Colonic mucosa (tissue), 4 donors: ENCODE measurements at regions not wholly inside any gene's neighbourhood (a gene's known extent, or its start where the extent isn't known, plus 50 kb on each side); places are given as distances from the start of the nearest gene placed in this dataset. TPM values are rescaled to one million over a fixed set of nuclear protein-coding genes. Genes with fewer than 3 reads are reported as not detected.

Source experiments
- DNase-seq: peaks from one replicate; pipeline ENCODE4 v3.0.0-alpha.2; 2020
- H3K27ac ChIP-seq: fragments of 200-600 bp; one replicate; pipeline ENCODE4 v1.8.0; 2021
- H3K27me3 ChIP-seq: fragments of 200-600 bp; one replicate; pipeline ENCODE4 v1.8.0; 2021
- H3K36me3 ChIP-seq: fragments of 200-600 bp; one replicate; pipeline ENCODE4 v1.8.0; 2021
- H3K4me1 ChIP-seq: fragments of 200-600 bp; one replicate; pipeline ENCODE4 v1.8.0; 2021; ENCODE audit warnings: mild to moderate bottlenecking
- H3K4me3 ChIP-seq: fragments of 200-600 bp; one replicate; pipeline ENCODE4 v1.8.0; 2021
- H3K9ac ChIP-seq, 2 donors: one replicate each; pipeline ENCODE4 v1.7.0; 2013; ENCODE audit warnings: control low read depth in 2 of 2, low read depth in 2 of 2, low read length in 2 of 2
- H3K9me3 ChIP-seq: fragments of 200-600 bp; one replicate; pipeline ENCODE4 v1.8.0; 2021
- CTCF ChIP-seq: fragments of 200-600 bp; IDR thresholded peaks from one replicate; pipeline ENCODE4 v1.8.0; 2022; ENCODE audit warnings: antibody characterized with exemption, mild to moderate bottlenecking
- intact Hi-C: fragments of 100-400 bp; cut with DNase I; formaldehyde crosslinking; loops from one replicate; pipeline ENCODE4 v1.14.1; 2022
- microRNA-seq: library from miRNA; unstranded; fragments of <30 nt; microRNA quantifications from one replicate; pipeline ENCODE4, GENCODE V29; 2019
- donor health status: healthy.
- donor health status: DM: no; HTN: no; CAD: no.
- donor health status: DM: no; HTN: no; CAD: no.

DNA sequence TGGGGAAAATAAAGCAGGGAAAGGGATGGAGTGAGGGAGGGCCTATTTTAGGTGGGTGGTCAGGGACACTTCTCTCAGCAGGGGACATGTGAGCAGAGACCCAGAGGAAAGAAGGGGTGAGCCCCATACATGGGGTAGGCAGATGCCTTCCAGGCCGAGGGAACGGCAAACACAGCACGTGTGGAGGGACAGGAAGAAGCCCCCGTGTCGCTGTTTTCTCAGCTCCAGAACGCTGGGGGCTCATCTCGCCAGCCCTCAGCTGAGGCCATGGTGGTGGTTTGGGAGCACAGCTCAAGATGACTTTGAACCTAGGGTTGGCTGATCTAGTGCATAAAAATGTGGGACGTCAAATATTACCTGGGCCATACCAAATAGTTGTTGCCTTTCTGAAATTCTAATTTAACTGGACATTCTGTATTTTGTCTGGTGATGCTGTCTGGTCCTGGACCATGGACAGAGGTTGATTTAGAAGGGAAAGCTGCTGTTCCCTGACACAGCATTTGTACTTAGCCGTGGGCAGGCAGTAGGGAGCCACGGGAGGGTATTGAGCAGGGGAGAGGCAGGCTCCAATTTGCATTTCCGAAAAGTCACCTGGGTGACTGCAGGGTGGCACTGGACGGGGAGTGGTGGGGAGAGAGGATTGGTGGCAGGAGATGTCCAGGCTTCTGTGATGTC lies 53.1 kb upstream of the RUNX3 start:
- Histone ChIP-seq H3K9me3 (no peaks in the 10 kb centered on the region), H3K9ac (no peak overlapping the region), H3K4me1 (no peaks in the 10 kb centered on the region), H3K27ac (no peak overlapping the region), H3K36me3 (no peaks in the 10 kb centered on the region), H3K27me3 (no peaks in the 10 kb centered on the region), H3K4me3 (no peak overlapping the region)
- DNase-seq, result no peak
- intact Hi-C loops, result no loop called here
- no peak for TF ChIP-seq CTCF

GRCh38 chr1:24981631-24982005 lies 51.5 kb upstream of the RUNX3 start:
- H3K9me3 ChIP-seq, result no peaks in the 10 kb centered on the region

DNA sequence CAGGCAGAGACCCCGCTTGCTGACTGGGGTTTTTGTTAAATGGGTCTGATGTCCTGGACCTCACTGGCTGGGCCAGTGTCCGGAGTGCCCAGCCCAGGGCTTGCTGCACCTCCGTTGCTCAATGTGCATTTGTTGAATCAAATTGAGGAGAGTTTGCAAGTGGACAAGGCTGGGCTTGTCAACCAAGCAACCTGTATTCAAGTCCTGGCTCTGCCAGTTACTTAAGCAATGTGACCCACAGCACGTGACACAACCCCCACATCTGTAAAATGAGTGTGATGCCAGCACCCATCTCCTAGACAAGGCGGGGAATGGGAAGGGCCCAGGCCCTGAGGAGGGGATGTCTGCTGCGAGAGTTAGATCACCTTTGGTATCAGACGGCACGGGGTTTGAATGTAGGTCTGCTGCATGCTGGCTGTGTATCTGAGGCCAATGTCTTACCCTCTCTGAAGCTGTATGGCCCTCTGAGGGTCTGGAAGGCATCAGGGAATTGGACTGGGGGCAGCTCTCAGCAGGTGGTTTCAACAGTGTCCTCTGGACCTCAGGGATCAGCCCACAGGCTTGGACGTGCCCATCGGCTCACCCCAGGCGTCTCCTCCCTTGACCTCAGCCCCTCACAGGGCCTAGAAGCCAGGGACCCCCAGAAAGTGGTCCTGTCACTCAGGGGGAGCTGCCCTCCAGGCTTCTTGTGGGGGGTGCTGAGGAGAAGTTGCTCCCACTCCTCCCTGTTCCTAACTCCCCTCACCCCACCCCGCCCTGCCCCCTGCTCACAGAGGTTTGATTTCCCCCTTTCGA lies 51.0 kb upstream of the RUNX3 start:
- no peaks in the 10 kb centered on the region for H3K9me3 ChIP-seq
- no peaks in the 10 kb centered on the region for H3K36me3 ChIP-seq
- no peak for DNase-seq
- no peaks in the 10 kb centered on the region for H3K27me3 ChIP-seq
- no peak for TF ChIP-seq CTCF
- intact Hi-C loops, result no loop called here
- no peaks in the 10 kb centered on the region for H3K4me1 ChIP-seq
- H3K27ac ChIP-seq, result no peak overlapping the region
- no peak overlapping the region for H3K4me3 ChIP-seq
- no peak overlapping the region for H3K9ac ChIP-seq

More at GRCh38 chr1:24981631-24982005, 51.5 kb upstream of the RUNX3 start:
- Histone ChIP-seq H3K27ac (no peak overlapping the region), H3K36me3 (no peaks in the 10 kb centered on the region), H3K4me3 (no peak overlapping the region), H3K27me3 (no peaks in the 10 kb centered on the region), H3K4me1 (no peaks in the 10 kb centered on the region), H3K9ac (no peak overlapping the region)
- DNase-seq, result no peak
- intact Hi-C loops, result no loop called here
- TF ChIP-seq CTCF, result no peak

Small RNAs in the stretch of these regions (microRNA-seq; reads per million reads assigned to microRNA genes)
- not detected for gene MIR4425
